Dermis blood vessel endothelial cell (primary cell): ENCODE measurements at regions not wholly inside any gene's neighbourhood (a gene's known extent, or its start where the extent isn't known, plus 50 kb on each side); places are given as distances from the start of the nearest gene placed in this dataset.
"Not testable (repeated sequence)": the region's sequence is repeated elsewhere in the genome, so short reads cannot be mapped to it uniquely, and the experiment has no call there.

Source experiments
- DNase-seq: peaks from one replicate; pipeline ENCODE4 v3.0.0; 2010

- DNase-seq: no peak
Observed at GRCh38 chr15:38818157-38818790, 253.7 kb upstream of the RASGRP1 start.

- no peak for DNase-seq
Observed at GRCh38 chr15:38819387-38819950, 254.9 kb upstream of the RASGRP1 start.

GRCh38 chr15:38823263-38823662 is 258.6 kb upstream of the RASGRP1 start:
- peak; percentile 96 for DNase-seq

- DNase-seq: no peak
Observed at GRCh38 chr15:38824719-38825118, 260.1 kb upstream of the RASGRP1 start.

DNA sequence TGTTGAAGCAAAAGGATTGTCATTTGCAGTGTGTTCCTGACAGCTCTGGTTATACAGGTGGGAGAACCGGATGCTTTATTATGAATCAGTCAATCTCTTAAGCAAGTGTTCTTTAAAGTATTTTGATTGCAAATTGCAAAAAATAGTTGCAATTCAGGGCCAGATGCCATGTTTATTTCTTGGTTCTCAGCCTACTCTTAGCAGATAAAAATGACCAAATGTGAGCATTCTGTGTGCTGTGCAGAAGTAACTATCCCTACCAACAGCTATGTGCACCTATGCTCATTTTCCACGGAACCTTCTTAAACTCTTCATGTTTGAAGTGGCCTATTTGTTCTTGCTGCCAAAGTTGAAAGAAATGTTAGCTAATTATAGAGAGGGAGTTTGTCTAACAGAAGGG is 262.3 kb upstream of the RASGRP1 start:
- DNase-seq: no peak

DNA sequence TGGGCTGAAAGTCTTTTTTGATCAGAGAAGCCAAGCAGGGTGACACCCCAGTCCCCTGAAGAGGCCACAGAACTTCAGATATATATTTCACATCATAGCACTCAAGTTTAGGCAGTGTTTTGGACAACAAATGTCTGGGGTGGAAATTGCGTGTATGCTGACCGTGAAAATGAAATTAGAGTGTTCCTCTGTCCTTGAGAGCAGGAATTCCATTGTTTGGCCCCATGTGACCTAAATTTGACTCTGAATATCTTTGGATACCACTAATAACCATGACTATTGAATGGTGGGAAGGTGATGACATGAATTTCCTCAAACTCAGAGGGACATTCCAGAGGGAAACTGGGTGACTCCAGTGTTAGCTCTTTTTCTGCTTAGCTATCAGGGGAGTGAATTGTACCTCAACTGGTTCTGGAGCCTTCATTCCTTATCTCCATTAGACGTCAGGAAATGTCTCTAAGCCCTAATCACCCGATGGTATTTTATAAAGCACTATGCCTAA is 263.5 kb upstream of the RASGRP1 start:
- peak; percentile 99 for DNase-seq

DNA sequence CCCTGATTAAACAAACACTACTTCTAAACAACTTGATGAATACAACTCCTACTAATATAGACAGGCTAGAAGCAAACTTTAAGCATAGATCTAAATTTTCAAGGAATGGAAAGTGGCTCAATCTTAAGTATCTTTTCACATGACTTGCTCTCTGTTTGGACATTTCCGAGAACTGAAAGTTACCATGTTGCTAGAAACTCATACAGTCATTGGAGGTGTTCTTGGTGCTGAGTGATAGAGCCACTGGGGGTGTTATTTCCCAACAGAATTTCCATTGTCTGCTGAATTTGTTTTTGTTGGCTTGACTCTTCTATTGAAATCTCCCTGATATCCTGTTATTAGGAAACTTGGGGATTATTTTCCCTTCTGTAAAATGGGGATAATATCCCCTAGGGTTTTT is 264.5 kb upstream of the RASGRP1 start:
- DNase-seq: peak; percentile 91

- no peak for DNase-seq
Observed at GRCh38 chr15:38842226-38842625, 277.6 kb upstream of the RASGRP1 start.

DNA sequence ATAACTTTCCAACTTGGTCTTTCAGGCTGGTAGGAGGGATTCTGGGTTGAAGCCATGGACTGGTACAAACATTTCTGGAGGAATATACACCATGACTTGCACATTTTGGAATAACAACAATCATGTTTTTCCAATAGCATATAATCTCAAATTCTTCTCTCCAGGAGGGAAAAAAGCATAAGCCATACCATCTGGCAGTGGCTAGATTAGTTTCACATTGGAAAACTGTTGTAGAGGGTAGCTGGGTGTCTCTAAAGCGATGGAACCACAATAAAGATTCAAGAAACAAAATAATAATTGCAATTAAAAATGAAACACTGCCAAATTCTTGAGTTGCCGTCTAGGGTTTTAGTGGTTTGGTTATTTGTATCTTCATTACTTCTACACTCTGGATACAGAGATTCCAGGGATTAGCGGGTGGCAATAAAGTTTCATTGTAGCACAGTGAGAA is 278.5 kb upstream of the RASGRP1 start:
- no peak for DNase-seq

DNA sequence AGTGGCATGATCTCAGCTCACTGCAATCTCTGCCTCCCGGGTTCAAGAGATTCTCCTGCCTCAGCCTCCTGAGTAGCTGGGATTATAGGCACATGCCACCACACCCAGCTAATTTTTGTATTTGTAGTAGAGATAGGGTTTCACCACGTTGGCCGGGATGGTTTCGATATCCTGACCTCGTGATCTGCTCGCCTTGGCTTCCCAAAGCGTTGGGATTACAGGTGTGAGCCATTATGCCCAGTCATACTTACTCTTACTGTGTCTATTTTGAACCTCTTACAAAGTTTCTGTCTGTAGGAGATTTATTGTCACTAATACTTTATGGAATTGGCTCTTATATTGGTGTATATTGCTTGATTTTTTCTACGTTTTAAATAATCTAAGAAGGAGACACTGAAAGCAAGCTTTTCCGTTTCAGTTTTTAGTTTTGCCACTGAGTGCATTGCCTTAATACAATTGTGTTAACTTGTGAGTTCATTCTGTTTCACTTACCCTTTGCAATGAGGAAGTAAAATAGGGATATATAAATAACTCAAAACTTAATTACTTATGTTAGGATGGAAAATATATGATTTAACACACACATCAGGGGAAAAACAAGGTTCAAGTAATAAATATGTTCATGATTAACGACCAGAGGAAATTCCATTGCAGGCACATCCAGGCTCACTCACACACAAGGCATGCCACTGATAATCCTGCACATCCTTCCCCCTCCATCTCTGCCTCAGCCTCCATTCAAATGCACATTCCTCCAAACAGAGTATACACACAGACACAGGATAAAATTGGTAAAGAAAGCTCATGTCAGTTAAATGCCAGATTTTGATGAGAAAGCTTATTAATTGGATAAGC is 279.3 kb upstream of the RASGRP1 start:
- peak; percentile 94 for DNase-seq

- DNase-seq: peak; percentile 53
Observed at GRCh38 chr15:38844736-38845135, 280.1 kb upstream of the RASGRP1 start.

DNA sequence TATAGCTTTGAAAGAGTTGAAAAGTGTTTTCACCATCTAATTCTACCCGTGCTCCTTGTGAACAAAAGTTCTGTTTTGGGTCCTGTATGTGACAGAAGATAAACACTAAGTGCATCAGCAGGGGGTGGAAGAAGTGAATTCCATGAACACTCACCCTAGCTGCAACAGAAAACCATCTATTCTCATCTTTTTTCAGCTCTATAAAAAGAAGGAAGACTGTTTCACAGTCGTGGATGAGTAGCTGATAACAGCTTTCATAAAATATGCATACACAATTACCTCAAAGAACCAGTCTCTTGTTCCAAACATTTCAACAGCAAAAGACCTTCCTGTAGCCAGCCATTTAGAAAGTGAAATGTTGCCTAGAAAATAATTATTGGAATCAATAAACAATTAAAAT is 281.7 kb upstream of the RASGRP1 start:
- no peak for DNase-seq

- DNase-seq: peak; percentile 60
Observed at GRCh38 chr15:38847666-38848065, 283.1 kb upstream of the RASGRP1 start.

GRCh38 chr15:38849046-38849445 is 284.4 kb upstream of the RASGRP1 start:
- no peak for DNase-seq

DNA sequence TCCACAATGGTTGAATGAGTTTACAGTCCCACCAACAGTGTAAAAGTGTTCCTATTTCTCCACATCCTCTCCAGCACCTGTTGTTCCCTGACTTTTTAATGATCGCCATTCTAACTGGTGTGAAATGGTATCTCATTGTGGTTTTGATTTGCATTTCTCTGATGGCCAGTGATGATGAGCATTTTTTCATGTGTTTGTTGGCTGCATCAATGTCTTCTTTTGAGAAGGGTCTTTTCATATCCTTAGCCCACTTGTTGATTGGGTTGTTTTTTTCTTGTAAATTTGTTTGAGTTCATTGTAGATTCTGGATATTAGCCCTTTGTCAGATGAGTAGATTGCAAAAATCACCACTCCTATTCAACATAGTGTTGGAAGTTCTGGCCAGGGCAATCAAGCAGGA is 287.6 kb upstream of the RASGRP1 start:
- DNase-seq: not testable (repeated sequence)

GRCh38 chr15:38853608-38854007 is 289.0 kb upstream of the RASGRP1 start:
- peak; percentile 59 for DNase-seq

GRCh38 chr15:38854506-38854905 is 289.9 kb upstream of the RASGRP1 start:
- DNase-seq: no peak

GRCh38 chr15:38857814-38858213 is 293.2 kb upstream of the RASGRP1 start:
- no peak for DNase-seq

DNA sequence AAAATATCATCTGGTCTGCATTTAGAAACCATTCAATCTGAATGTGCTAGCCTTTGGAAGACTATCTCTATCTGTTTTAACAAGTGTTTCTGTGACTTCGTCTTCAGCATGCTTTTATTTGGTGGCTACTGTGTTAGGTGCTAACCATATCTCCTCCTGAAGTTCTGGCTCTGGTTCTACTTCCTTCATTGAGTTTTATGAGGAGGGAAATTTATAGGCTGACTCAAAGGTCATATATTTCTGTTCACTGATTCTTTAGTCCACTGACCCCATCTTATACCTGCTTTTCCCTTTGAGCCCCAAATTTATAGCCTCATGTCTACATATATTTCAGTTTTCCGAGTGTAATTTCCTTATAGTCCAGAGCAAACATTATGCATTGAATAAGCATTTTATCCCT is 295.0 kb upstream of the RASGRP1 start:
- DNase-seq: no peak

DNA sequence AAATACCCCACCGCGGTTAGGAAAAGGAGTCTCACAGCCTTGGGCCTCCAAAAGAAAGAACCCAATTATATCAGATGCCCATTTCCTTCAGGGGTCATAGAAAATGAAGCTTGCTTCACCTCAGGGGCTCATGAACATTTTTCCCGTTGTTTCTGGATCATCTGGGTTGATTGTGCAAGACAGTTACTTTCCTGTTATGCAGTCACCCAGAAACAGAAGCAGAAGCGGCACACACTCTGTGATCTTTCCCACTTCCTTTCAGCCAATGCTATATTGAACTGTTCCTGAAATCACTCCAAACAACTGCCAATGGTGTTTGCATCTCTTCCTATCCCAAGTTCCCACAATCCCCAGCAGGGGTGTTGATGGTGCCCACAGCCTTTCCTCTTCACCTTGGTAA is 295.6 kb upstream of the RASGRP1 start:
- DNase-seq: peak; percentile 49

GRCh38 chr15:38860674-38861073 is 296.1 kb upstream of the RASGRP1 start:
- DNase-seq: peak; percentile 26

GRCh38 chr15:38861108-38861507 is 296.5 kb upstream of the RASGRP1 start:
- no peak for DNase-seq

- DNase-seq: no peak
Observed at GRCh38 chr15:38862099-38862498, 297.5 kb upstream of the RASGRP1 start.

- no peak for DNase-seq
Observed at GRCh38 chr15:38863381-38863780, 298.8 kb upstream of the RASGRP1 start.
